ENCODE measurements at regions not wholly inside any gene's neighbourhood (a gene's known extent, or its start where the extent isn't known, plus 50 kb on each side); places are given as distances from the start of the nearest gene placed in this dataset.

- TF ChIP-seq, protein P1, sequence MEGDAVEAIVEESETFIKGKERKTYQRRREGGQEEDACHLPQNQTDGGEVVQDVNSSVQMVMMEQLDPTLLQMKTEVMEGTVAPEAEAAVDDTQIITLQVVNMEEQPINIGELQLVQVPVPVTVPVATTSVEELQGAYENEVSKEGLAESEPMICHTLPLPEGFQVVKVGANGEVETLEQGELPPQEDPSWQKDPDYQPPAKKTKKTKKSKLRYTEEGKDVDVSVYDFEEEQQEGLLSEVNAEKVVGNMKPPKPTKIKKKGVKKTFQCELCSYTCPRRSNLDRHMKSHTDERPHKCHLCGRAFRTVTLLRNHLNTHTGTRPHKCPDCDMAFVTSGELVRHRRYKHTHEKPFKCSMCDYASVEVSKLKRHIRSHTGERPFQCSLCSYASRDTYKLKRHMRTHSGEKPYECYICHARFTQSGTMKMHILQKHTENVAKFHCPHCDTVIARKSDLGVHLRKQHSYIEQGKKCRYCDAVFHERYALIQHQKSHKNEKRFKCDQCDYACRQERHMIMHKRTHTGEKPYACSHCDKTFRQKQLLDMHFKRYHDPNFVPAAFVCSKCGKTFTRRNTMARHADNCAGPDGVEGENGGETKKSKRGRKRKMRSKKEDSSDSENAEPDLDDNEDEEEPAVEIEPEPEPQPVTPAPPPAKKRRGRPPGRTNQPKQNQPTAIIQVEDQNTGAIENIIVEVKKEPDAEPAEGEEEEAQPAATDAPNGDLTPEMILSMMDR (IDR thresholded peaks at IDR 0.05; ENCODE audit: low read depth, low read length, missing control alignments) = no peak
- no peak overlapping the region for H3K4me3 ChIP-seq (replicated peaks; ENCODE audit: low read depth, low read length)
- no peak for DNase-seq (ENCODE audit: extremely low read depth, low read depth)
Observed at GRCh38 chr4:32002037-32002747, 1282.0 kb downstream of the PCDH7 start.

DNA sequence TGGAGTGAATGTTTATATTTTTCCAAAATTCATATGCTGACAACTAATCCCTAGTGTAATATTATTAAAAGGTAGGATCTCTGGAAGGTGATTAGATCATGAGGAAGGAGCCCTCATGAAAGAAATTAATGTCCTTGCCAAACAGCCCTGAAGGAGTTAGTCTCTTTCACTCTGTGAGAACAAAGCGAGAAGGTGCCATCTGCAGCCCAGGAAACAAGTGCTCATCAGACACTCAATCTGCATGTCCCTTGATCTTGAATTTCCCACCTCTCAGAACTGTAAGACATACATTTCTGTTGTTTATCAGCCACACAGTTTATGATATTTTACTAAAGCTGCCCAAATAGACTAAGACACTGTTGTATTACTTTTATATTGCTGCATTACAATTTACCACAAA, 1283.4 kb downstream of the PCDH7 start:
- H3K4me3 ChIP-seq (replicated peaks; ENCODE audit: low read depth, low read length) = no peak overlapping the region
- no peak for DNase-seq (ENCODE audit: extremely low read depth, low read depth)
- TF ChIP-seq, protein P1 (IDR thresholded peaks at IDR 0.05; ENCODE audit: low read depth, low read length, missing control alignments) = no peak

DNA sequence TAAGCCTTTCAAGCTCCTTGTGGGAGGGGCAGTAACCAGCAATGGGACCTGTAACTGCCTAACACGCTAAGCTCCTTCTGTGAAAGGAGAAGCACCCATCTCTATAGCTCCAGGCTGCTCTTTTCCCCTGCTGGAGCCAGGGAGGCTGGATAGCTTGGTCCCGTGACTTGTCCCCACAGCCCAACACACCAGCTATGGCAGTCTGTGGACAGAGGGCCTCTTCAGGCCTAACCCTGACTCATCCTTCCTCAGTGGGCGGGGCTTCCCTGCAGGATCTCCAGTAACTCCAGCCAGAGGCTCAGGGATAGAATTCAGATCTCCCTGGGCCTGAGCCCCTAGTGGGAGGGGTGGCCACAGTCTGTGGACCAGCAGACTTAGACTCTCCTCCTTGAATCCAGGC, 1290.1 kb downstream of the PCDH7 start:
- no peak overlapping the region for H3K4me3 ChIP-seq (replicated peaks; ENCODE audit: low read depth, low read length)
- DNase-seq (ENCODE audit: extremely low read depth, low read depth) = no peak
- TF ChIP-seq, protein P1 (IDR thresholded peaks at IDR 0.05; ENCODE audit: low read depth, low read length, missing control alignments) = no peak

DNA sequence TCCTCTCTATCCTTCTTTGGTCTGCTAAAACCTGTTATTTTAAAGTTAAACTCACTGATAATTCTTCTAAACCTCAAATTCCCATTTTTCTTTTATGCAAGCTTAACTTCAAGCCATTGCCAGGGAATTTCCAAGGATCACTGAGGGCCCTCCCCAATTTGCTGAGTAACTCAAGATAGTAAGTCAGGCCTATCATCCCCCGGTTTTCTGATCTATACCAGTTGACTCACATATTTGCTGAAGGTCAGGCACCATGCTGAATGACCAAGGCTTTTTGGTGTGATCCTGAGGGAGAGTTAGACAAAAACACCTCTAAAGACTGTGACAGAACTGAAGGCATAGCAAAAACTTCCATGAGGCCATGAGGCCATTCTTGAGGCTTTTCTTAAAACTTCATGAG, 1301.9 kb downstream of the PCDH7 start:
- TF ChIP-seq, protein P1 (IDR thresholded peaks at IDR 0.05; ENCODE audit: low read depth, low read length, missing control alignments) = no peak
- no peak for DNase-seq (ENCODE audit: extremely low read depth, low read depth)
- no peak overlapping the region for H3K4me3 ChIP-seq (replicated peaks; ENCODE audit: low read depth, low read length)

- DNase-seq (ENCODE audit: extremely low read depth, low read depth) = no peak
- TF ChIP-seq, protein P1 (IDR thresholded peaks at IDR 0.05; ENCODE audit: low read depth, low read length, missing control alignments) = no peak
- no peak overlapping the region for H3K4me3 ChIP-seq (replicated peaks; ENCODE audit: low read depth, low read length)
Observed at GRCh38 chr4:32025851-32026459, 1305.8 kb downstream of the PCDH7 start.

GRCh38 chr4:32030406-32030805, 1310.2 kb downstream of the PCDH7 start:
- no peak for DNase-seq (ENCODE audit: extremely low read depth, low read depth)
- TF ChIP-seq, protein P1 (IDR thresholded peaks at IDR 0.05; ENCODE audit: low read depth, low read length, missing control alignments) = no peak
- H3K4me3 ChIP-seq (replicated peaks; ENCODE audit: low read depth, low read length) = no peak overlapping the region

Data from HFF-Myc (cell line).